ENCODE measurements at regions not wholly inside any gene's neighbourhood (a gene's known extent, or its start where the extent isn't known, plus 50 kb on each side); places are given as distances from the start of the nearest gene placed in this dataset.

GRCh38 chr7:51517187-51517586 lies 200.6 kb upstream of the COBL start:
- TF ChIP-seq CTCF (IDR thresholded peaks at IDR 0.05; ENCODE audit: borderline replicate concordance, insufficient read depth, low read depth, low read length): no peak
- H3K4me3 ChIP-seq (ENCODE audit: low read depth, low read length): no peak overlapping the region

- TF ChIP-seq CTCF (IDR thresholded peaks at IDR 0.05; ENCODE audit: borderline replicate concordance, insufficient read depth, low read depth, low read length): no peak
Observed at GRCh38 chr7:51501620-51502019, 185.0 kb upstream of the COBL start.

GRCh38 chr7:51482976-51483375 lies 166.4 kb upstream of the COBL start:
- no peak for TF ChIP-seq CTCF (IDR thresholded peaks at IDR 0.05; ENCODE audit: borderline replicate concordance, insufficient read depth, low read depth, low read length)

More at GRCh38 chr7:51501620-51502019, 185.0 kb upstream of the COBL start:
- H3K4me3 ChIP-seq (ENCODE audit: low read depth, low read length): no peak overlapping the region

GRCh38 chr7:51481421-51481820 lies 164.8 kb upstream of the COBL start:
- H3K4me3 ChIP-seq (ENCODE audit: low read depth, low read length): no peak overlapping the region
- TF ChIP-seq CTCF (IDR thresholded peaks at IDR 0.05; ENCODE audit: borderline replicate concordance, insufficient read depth, low read depth, low read length): no peak

More at GRCh38 chr7:51482976-51483375, 166.4 kb upstream of the COBL start:
- H3K4me3 ChIP-seq (ENCODE audit: low read depth, low read length): no peak overlapping the region

GRCh38 chr7:51477819-51478218 lies 161.2 kb upstream of the COBL start:
- TF ChIP-seq CTCF (IDR thresholded peaks at IDR 0.05; ENCODE audit: borderline replicate concordance, insufficient read depth, low read depth, low read length): no peak

GRCh38 chr7:51477323-51477722 lies 160.7 kb upstream of the COBL start:
- no peak for TF ChIP-seq CTCF (IDR thresholded peaks at IDR 0.05; ENCODE audit: borderline replicate concordance, insufficient read depth, low read depth, low read length)
- no peak overlapping the region for H3K4me3 ChIP-seq (ENCODE audit: low read depth, low read length)

More at GRCh38 chr7:51477819-51478218, 161.2 kb upstream of the COBL start:
- H3K4me3 ChIP-seq (ENCODE audit: low read depth, low read length): no peak overlapping the region

GRCh38 chr7:51476026-51476425 lies 159.4 kb upstream of the COBL start:
- no peak overlapping the region for H3K4me3 ChIP-seq (ENCODE audit: low read depth, low read length)
- TF ChIP-seq CTCF (IDR thresholded peaks at IDR 0.05; ENCODE audit: borderline replicate concordance, insufficient read depth, low read depth, low read length): no peak
